ENCODE measurements at regions not wholly inside any gene's neighbourhood (a gene's known extent, or its start where the extent isn't known, plus 50 kb on each side); places are given as distances from the start of the nearest gene placed in this dataset.

GRCh38 chr12:67457136-67457535 is 188.0 kb downstream of the CAND1 start:
- no peaks in the 10 kb centered on the region for H4K20me1 ChIP-seq (ENCODE audit: insufficient read depth)
- H3K27me3 ChIP-seq (ENCODE audit: insufficient read depth, low read depth, low read length), result no peaks in the 10 kb centered on the region
- no peak overlapping the region for H3K9ac ChIP-seq (ENCODE audit: low read length)
- no peak overlapping the region for H3K27ac ChIP-seq (ENCODE audit: low read length)
- no peaks in the 10 kb centered on the region for H3K9me2 ChIP-seq (ENCODE audit: insufficient read depth, low read length)
- no peaks in the 10 kb centered on the region for H3K36me3 ChIP-seq (ENCODE audit: insufficient read depth, low read length)
- H3K4me3 ChIP-seq (ENCODE audit: low read length), result no peak overlapping the region
- no peaks in the 10 kb centered on the region for H3F3A ChIP-seq (ENCODE audit: insufficient read depth, low read length, poor library complexity, severe bottlenecking)
- TF ChIP-seq MXI1 (conservative IDR thresholded peaks at IDR 0.05; ENCODE audit: poor library complexity, severe bottlenecking), result no peak
- TF ChIP-seq RAD21 (conservative IDR thresholded peaks at IDR 0.05), result no peak
- no peak for TF ChIP-seq SMC3 (conservative IDR thresholded peaks at IDR 0.05; ENCODE audit: poor library complexity)
- TF ChIP-seq, protein P1, sequence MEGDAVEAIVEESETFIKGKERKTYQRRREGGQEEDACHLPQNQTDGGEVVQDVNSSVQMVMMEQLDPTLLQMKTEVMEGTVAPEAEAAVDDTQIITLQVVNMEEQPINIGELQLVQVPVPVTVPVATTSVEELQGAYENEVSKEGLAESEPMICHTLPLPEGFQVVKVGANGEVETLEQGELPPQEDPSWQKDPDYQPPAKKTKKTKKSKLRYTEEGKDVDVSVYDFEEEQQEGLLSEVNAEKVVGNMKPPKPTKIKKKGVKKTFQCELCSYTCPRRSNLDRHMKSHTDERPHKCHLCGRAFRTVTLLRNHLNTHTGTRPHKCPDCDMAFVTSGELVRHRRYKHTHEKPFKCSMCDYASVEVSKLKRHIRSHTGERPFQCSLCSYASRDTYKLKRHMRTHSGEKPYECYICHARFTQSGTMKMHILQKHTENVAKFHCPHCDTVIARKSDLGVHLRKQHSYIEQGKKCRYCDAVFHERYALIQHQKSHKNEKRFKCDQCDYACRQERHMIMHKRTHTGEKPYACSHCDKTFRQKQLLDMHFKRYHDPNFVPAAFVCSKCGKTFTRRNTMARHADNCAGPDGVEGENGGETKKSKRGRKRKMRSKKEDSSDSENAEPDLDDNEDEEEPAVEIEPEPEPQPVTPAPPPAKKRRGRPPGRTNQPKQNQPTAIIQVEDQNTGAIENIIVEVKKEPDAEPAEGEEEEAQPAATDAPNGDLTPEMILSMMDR (IDR thresholded peaks at IDR 0.05; ENCODE audit: poor library complexity, severe bottlenecking), result no peak
- no peak for TF ChIP-seq EZH2 (IDR thresholded peaks at IDR 0.05; ENCODE audit: borderline replicate concordance, insufficient read depth, low read length, poor library complexity, severe bottlenecking)
- TF ChIP-seq POLR2AphosphoS5 (IDR thresholded peaks at IDR 0.05), result no peak
- no peak for TF ChIP-seq REST (IDR thresholded peaks at IDR 0.05; ENCODE audit: borderline replicate concordance)
- no peaks in the 10 kb centered on the region for H3K9me3 ChIP-seq (ENCODE audit: low read length)
- H2AFZ ChIP-seq (ENCODE audit: low read depth, low read length), result no peak overlapping the region
- H3K79me2 ChIP-seq (replicated peaks; ENCODE audit: insufficient read depth, low read length), result no peaks in the 10 kb centered on the region
- H3K4me2 ChIP-seq (ENCODE audit: low read length), result no peak overlapping the region

DNA sequence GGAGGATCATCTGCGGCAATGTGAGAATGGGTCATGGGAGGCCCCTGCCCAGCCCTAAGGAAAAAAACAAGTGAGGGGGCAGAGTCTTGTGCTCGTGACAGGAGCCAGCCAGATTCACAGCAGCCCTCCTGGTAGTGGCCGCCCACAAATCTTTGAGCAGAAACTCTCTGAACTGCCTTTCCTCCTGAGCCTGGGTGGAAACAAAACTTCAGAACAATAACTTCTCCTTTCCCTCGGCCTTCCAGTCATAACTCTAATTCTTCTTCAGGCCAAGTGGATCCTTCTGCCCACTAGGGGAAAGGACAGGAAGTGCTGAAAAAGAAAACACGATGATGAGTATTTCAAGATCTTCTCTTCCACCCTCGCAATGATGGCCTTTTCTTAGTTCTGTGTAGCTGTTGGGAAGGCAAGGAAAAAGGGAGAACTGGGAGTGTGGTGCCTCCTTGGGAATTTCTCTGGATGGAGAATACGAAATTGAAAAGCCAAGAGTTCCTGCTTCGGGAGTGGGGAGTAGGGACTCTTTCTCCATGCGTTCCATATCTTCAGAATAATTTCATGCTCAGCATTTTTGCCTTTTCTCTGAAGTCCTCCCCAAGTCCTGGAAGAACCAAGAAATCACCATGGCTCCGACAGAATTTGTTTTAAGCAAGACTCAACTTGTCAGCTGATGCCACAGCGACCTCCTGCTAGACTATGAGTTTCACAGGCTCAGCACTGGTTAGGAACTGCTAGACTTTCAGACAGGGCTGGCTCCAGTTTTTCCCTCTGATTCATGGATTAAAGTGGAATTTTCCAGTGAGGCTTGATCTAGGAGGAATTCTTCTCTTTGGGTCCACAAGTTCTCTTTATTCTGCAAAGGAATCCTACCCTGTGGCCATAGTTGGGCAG is 188.9 kb downstream of the CAND1 start:
- no peak for TF ChIP-seq SMC3 (conservative IDR thresholded peaks at IDR 0.05; ENCODE audit: poor library complexity)
- TF ChIP-seq POLR2AphosphoS5 (IDR thresholded peaks at IDR 0.05), result no peak
- TF ChIP-seq MXI1 (conservative IDR thresholded peaks at IDR 0.05; ENCODE audit: poor library complexity, severe bottlenecking), result no peak
- no peak for TF ChIP-seq RAD21 (conservative IDR thresholded peaks at IDR 0.05)
- no peak for TF ChIP-seq REST (IDR thresholded peaks at IDR 0.05; ENCODE audit: borderline replicate concordance)
- TF ChIP-seq EP300 (conservative IDR thresholded peaks at IDR 0.05; ENCODE audit: poor library complexity, severe bottlenecking), result no peak
- TF ChIP-seq EZH2 (IDR thresholded peaks at IDR 0.05; ENCODE audit: borderline replicate concordance, insufficient read depth, low read length, poor library complexity, severe bottlenecking), result no peak
- TF ChIP-seq, protein P1 (IDR thresholded peaks at IDR 0.05; ENCODE audit: poor library complexity, severe bottlenecking), result no peak
- no peak for TF ChIP-seq TAF1 (IDR thresholded peaks at IDR 0.05; ENCODE audit: low read depth)
- Histone ChIP-seq H3K27ac (ENCODE audit: low read length) (no peak overlapping the region), H3F3A (ENCODE audit: insufficient read depth, low read length, poor library complexity, severe bottlenecking) (no peaks in the 10 kb centered on the region), H3K9me3 (ENCODE audit: low read length) (no peaks in the 10 kb centered on the region), H4K20me1 (ENCODE audit: insufficient read depth) (no peaks in the 10 kb centered on the region), H3K9ac (ENCODE audit: low read length) (no peak overlapping the region), H3K79me2 (replicated peaks; ENCODE audit: insufficient read depth, low read length) (no peaks in the 10 kb centered on the region), H3K4me3 (ENCODE audit: low read length) (no peak overlapping the region), H3K9me2 (ENCODE audit: insufficient read depth, low read length) (no peaks in the 10 kb centered on the region), H3K27me3 (ENCODE audit: insufficient read depth, low read depth, low read length) (no peaks in the 10 kb centered on the region), H3K36me3 (ENCODE audit: insufficient read depth, low read length) (no peaks in the 10 kb centered on the region), H3K4me2 (ENCODE audit: low read length) (no peak overlapping the region), H2AFZ (ENCODE audit: low read depth, low read length) (no peak overlapping the region)

All from neural cell (in vitro differentiated cells).